Omental fat pad (tissue), 3 donors: ENCODE measurements at regions not wholly inside any gene's neighbourhood (a gene's known extent, or its start where the extent isn't known, plus 50 kb on each side); places are given as distances from the start of the nearest gene placed in this dataset.

Experiments used
- ATAC-seq: fragments of 150-250 bp; one replicate; pipeline ENCODE4 v1.9.1; 2016; ENCODE audit warnings: mild to moderate bottlenecking, moderate library complexity; ENCODE audit not compliant: low FRiP score
- DNase-seq: peaks from one replicate; pipeline ENCODE4 v3.0.0-alpha.2; 2019; ENCODE audit warnings: low spot score
- CTCF ChIP-seq, 3 donors: fragments of 450-650 bp; IDR thresholded peaks; one replicate each; pipeline ENCODE4 v1.5.1; 2016 to 2017; ENCODE audit warnings: antibody characterized with exemption in 3 of 3, mild to moderate bottlenecking in 3 of 3, moderate library complexity in 2 of 3

GRCh38 chr12:28893856-28894255 lies 255.2 kb upstream of the FAR2 start:
- DNase-seq (no peak), ATAC-seq (no peak)

GRCh38 chr12:28896421-28896820 lies 252.7 kb upstream of the FAR2 start:
- DNase-seq (no peak), ATAC-seq (no peak)
- TF ChIP-seq CTCF (IDR thresholded peaks at IDR 0.05), result no peak

More at GRCh38 chr12:28893856-28894255, 255.2 kb upstream of the FAR2 start:
- TF ChIP-seq CTCF (IDR thresholded peaks at IDR 0.05), result no peak

- ATAC-seq (no peak), DNase-seq (no peak)
- TF ChIP-seq CTCF (IDR thresholded peaks at IDR 0.05), result no peak
These were observed 251.0 kb upstream of the FAR2 start for GRCh38 chr12:28898038-28898437.

- ATAC-seq (no peak), DNase-seq (no peak)
- TF ChIP-seq CTCF (IDR thresholded peaks at IDR 0.05), result no peak
These were observed 249.1 kb upstream of the FAR2 start for GRCh38 chr12:28899951-28900350.

- no peak for DNase-seq
- ATAC-seq, result no peak
- TF ChIP-seq CTCF (IDR thresholded peaks at IDR 0.05), result no peak
These were observed 243.7 kb upstream of the FAR2 start for GRCh38 chr12:28905220-28905955.

GRCh38 chr12:28908646-28909045 lies 240.4 kb upstream of the FAR2 start:
- TF ChIP-seq CTCF (IDR thresholded peaks at IDR 0.05), result no peak

GRCh38 chr12:28909291-28909690 lies 239.8 kb upstream of the FAR2 start:
- ATAC-seq, result no peak
- no peak for TF ChIP-seq CTCF (IDR thresholded peaks at IDR 0.05)
- DNase-seq, result no peak

More at GRCh38 chr12:28908646-28909045, 240.4 kb upstream of the FAR2 start:
- DNase-seq, result no peak
- ATAC-seq, result no peak
